NB4 (cell line): ENCODE measurements at regions not wholly inside any gene's neighbourhood (a gene's known extent, or its start where the extent isn't known, plus 50 kb on each side); places are given as distances from the start of the nearest gene placed in this dataset.

ENCODE experiments used
- CTCF ChIP-seq: IDR thresholded peaks from one replicate; pipeline ENCODE4 v1.5.1; 2012; ENCODE audit warnings: low read depth, low read length
- MAX ChIP-seq: IDR thresholded peaks from 2 replicates; pipeline ENCODE4 v1.6.1; 2011; ENCODE audit warnings: low read depth, low read length
- MYC ChIP-seq: IDR thresholded peaks from 2 replicates; pipeline ENCODE4 v1.6.1; 2011; ENCODE audit warnings: low read depth, low read length
- POLR2A ChIP-seq: IDR thresholded peaks from 2 replicates; pipeline ENCODE4 v1.6.1; 2011; ENCODE audit warnings: mild to moderate bottlenecking; ENCODE audit not compliant: insufficient read length; ENCODE audit errors: extremely low read depth

GRCh38 chr3:4897765-4898453 is 81.3 kb upstream of the BHLHE40 start:
- TF ChIP-seq CTCF = no peak
- TF ChIP-seq MAX = no peak
- no peak for TF ChIP-seq POLR2A
- TF ChIP-seq MYC = no peak
